Astrocyte (in vitro differentiated cells and primary cell): ENCODE measurements at regions not wholly inside any gene's neighbourhood (a gene's known extent, or its start where the extent isn't known, plus 50 kb on each side); places are given as distances from the start of the nearest gene placed in this dataset.

Source experiments
- CTCF ChIP-seq: IDR thresholded peaks from 2 replicates; pipeline ENCODE4 v1.5.1; 2011; ENCODE audit warnings: low read depth, mild to moderate bottlenecking, inconsistent platforms, low read length, moderate library complexity; ENCODE audit not compliant: insufficient read depth
- EZH2 ChIP-seq: IDR thresholded peaks from 2 replicates; pipeline ENCODE4 v1.6.1; 2012; ENCODE audit warnings: mild to moderate bottlenecking, low read length, inconsistent platforms; ENCODE audit not compliant: insufficient read depth

- TF ChIP-seq CTCF (no peak), EZH2 (no peak)
Measured at GRCh38 chr2:128394007-128394730, 75.5 kb upstream of the HS6ST1 start.
